ENCODE measurements at regions not wholly inside any gene's neighbourhood (a gene's known extent, or its start where the extent isn't known, plus 50 kb on each side); places are given as distances from the start of the nearest gene placed in this dataset.

DNA sequence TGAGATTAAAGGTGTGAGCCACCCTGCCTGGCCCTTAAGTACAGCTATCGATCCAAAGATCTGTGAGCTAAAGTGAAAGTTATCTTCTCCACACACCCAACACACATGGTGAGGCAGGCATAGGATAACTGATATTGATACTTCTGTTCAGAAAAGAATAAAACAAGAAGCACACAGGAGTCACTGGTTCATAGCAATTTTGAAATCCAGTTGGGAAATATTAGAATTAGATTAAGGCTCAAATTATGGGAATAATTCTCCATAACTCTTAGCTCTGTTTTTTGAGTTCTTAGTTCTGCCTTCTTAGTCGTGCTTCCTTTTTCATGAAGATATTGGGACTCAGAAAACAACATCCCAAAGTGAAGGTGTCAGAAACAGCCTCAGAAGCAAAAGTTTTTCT lies 186.0 kb upstream of the PLXNC1 start:
- H3K4me1 ChIP-seq: no peaks in the 10 kb centered on the region
- DNase-seq: no peak
- no peaks in the 10 kb centered on the region for H3K27me3 ChIP-seq
- no peak overlapping the region for H3K27ac ChIP-seq
- no peaks in the 10 kb centered on the region for H3K9me3 ChIP-seq
- no peaks in the 10 kb centered on the region for H3K36me3 ChIP-seq (ENCODE audit: low read depth, missing control alignments)
- intact Hi-C loops (cut with DNase I; ENCODE audit: low total_unique reads): no loop called here
- H3K4me3 ChIP-seq: no peak overlapping the region
- TF ChIP-seq, protein P1, sequence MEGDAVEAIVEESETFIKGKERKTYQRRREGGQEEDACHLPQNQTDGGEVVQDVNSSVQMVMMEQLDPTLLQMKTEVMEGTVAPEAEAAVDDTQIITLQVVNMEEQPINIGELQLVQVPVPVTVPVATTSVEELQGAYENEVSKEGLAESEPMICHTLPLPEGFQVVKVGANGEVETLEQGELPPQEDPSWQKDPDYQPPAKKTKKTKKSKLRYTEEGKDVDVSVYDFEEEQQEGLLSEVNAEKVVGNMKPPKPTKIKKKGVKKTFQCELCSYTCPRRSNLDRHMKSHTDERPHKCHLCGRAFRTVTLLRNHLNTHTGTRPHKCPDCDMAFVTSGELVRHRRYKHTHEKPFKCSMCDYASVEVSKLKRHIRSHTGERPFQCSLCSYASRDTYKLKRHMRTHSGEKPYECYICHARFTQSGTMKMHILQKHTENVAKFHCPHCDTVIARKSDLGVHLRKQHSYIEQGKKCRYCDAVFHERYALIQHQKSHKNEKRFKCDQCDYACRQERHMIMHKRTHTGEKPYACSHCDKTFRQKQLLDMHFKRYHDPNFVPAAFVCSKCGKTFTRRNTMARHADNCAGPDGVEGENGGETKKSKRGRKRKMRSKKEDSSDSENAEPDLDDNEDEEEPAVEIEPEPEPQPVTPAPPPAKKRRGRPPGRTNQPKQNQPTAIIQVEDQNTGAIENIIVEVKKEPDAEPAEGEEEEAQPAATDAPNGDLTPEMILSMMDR (IDR thresholded peaks at IDR 0.05): no peak
- TF ChIP-seq POLR2A (IDR thresholded peaks at IDR 0.05): no peak
- WGBS, 2 donors: 45 to 95% methylated on average over 2 of the region's 2 CpGs

DNA sequence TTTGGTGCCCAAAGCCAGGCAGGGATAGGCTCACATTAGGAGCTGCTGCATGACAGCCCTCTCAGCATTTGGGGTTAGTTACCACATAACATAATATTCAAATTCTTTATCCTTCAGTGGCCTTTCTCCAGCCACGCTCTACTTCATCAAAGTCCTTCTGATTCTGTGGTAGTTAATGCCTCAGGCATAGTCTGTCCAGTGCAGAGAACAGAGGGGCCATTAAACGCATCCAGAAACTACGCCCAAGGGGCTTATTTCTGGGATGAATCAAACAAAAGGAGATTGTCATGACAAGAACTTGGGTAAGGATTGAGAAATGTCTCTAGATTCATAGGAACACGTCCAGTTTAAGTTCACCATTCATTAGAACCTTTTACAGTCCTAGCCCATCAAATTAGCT lies 183.4 kb upstream of the PLXNC1 start:
- no peaks in the 10 kb centered on the region for H3K9me3 ChIP-seq
- TF ChIP-seq, protein P1 (IDR thresholded peaks at IDR 0.05): no peak
- no peak for TF ChIP-seq POLR2A (IDR thresholded peaks at IDR 0.05)
- intact Hi-C loops (cut with DNase I; ENCODE audit: low total_unique reads): no loop called here

DNA sequence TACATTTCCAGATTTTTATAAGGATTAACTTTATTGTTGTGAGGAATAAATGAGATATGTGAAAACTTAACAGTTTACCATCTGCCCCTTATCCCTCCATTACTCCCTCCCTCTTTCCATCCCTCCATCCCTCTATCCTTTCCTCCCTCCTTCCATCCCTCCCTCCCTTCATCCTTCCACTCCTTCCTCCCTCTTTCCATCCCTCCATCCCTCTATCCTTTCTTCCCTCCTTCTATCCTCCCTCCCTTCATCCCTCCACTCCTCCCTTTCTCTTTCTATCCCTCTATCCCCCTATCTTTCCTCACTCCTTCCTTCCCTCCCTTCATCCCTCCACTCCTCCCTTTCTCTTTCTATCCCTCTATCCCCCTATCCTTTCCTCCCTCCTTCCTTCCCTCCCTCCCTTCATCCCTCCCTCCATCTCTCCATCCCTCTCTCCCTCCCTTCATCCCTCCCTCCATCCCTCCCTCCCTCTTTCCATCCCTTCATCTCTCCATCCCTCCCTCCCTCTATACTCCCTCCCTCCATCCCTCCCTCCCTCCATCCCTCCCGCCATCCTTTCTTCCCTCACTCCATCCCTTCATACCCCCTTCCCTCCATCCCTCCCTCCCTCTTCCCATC lies 181.8 kb upstream of the PLXNC1 start:
- Histone ChIP-seq H3K27ac (no peak overlapping the region), H3K9me3 (no peaks in the 10 kb centered on the region), H3K4me3 (no peak overlapping the region), H3K4me1 (no peaks in the 10 kb centered on the region), H3K27me3 (no peaks in the 10 kb centered on the region), H3K36me3 (ENCODE audit: low read depth, missing control alignments) (no peaks in the 10 kb centered on the region)
- intact Hi-C loops (cut with DNase I; ENCODE audit: low total_unique reads): no loop called here
- WGBS, 2 donors: 100% methylated on average over 1 of the region's 1 CpG
- DNase-seq: no peak
- TF ChIP-seq, protein P1 (IDR thresholded peaks at IDR 0.05): no peak
- TF ChIP-seq POLR2A (IDR thresholded peaks at IDR 0.05): no peak

More for the DNA sequence above, 183.4 kb upstream of the PLXNC1 start:
- H3K36me3 ChIP-seq (ENCODE audit: low read depth, missing control alignments): no peaks in the 10 kb centered on the region
- H3K27ac ChIP-seq: no peak overlapping the region
- H3K4me1 ChIP-seq: no peaks in the 10 kb centered on the region
- H3K4me3 ChIP-seq: no peak overlapping the region
- no peaks in the 10 kb centered on the region for H3K27me3 ChIP-seq
- WGBS, 2 donors: 59 to 90% methylated on average over 4 of the region's 4 CpGs
- DNase-seq: no peak

DNA sequence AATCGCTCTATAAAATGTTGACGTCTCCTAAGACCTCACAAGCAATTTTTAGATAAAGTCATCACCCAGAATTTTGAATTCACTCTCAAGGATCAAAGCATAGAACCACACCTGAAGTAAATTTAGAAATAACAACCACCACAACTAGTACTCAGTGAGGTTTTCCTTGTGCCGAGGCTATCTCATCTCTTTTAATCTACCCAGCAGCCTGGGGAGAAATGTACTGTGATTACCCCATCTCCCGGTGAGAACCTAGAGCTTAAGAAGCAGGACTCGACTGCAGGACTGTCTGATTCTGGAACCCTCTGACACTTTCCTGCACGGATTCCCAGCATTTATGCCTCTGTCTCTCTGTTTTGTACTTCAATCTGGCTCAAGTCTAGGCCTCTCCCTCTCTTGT lies 180.9 kb upstream of the PLXNC1 start:
- Histone ChIP-seq H3K9me3 (no peaks in the 10 kb centered on the region), H3K27ac (no peak overlapping the region), H3K4me3 (no peak overlapping the region), H3K27me3 (no peaks in the 10 kb centered on the region), H3K4me1 (no peaks in the 10 kb centered on the region), H3K36me3 (ENCODE audit: low read depth, missing control alignments) (no peaks in the 10 kb centered on the region)
- intact Hi-C loops (cut with DNase I; ENCODE audit: low total_unique reads): no loop called here
- DNase-seq: no peak
- WGBS, 2 donors: 94 to 95% methylated on average over 6 of the region's 6 CpGs
- no peak for TF ChIP-seq POLR2A (IDR thresholded peaks at IDR 0.05)
- TF ChIP-seq, protein P1 (IDR thresholded peaks at IDR 0.05): no peak
